ENCODE measurements at regions not wholly inside any gene's neighbourhood (a gene's known extent, or its start where the extent isn't known, plus 50 kb on each side); places are given as distances from the start of the nearest gene placed in this dataset.

- ChIA-PET POLR2A (no interaction called here), CTCF (no interaction called here)
- no peak for TF ChIP-seq CTCF (IDR thresholded peaks at IDR 0.05; ENCODE audit: control extremely low read depth, extremely low read depth, low read depth, missing control alignments)
- DNase-seq (ENCODE audit: extremely low spot score) = no peak
Measured at GRCh38 chr9:88775559-88775958, 215.7 kb upstream of the S1PR3 start.

GRCh38 chr9:88775966-88776365 lies 215.3 kb upstream of the S1PR3 start:
- CTCF ChIA-PET = no interaction called here
- no peak for TF ChIP-seq CTCF (IDR thresholded peaks at IDR 0.05; ENCODE audit: control extremely low read depth, extremely low read depth, low read depth, missing control alignments)
- no peak for DNase-seq (ENCODE audit: extremely low spot score)
- POLR2A ChIA-PET = no interaction called here

- POLR2A ChIA-PET = no interaction called here
- CTCF ChIA-PET = interaction anchor here (1.2 kb wide), 1 partner anchor 9 kb away, joined by 3 read pairs; no protein-coding TSS in a partner anchor
- DNase-seq (ENCODE audit: extremely low spot score) = no peak
- no peak for TF ChIP-seq CTCF (IDR thresholded peaks at IDR 0.05; ENCODE audit: control extremely low read depth, extremely low read depth, low read depth, missing control alignments)
Measured at GRCh38 chr9:88776717-88777497, 214.4 kb upstream of the S1PR3 start.

GRCh38 chr9:88777498-88778312 lies 213.6 kb upstream of the S1PR3 start:
- no peak for DNase-seq (ENCODE audit: extremely low spot score)

GRCh38 chr9:88781628-88782391 lies 209.5 kb upstream of the S1PR3 start:
- no peak for DNase-seq (ENCODE audit: extremely low spot score)
- CTCF ChIA-PET = no interaction called here
- POLR2A ChIA-PET = no interaction called here
- no peak for TF ChIP-seq CTCF (IDR thresholded peaks at IDR 0.05; ENCODE audit: control extremely low read depth, extremely low read depth, low read depth, missing control alignments)

More at GRCh38 chr9:88777498-88778312, 213.6 kb upstream of the S1PR3 start:
- POLR2A ChIA-PET = no interaction called here
- CTCF ChIA-PET = interaction anchor here (1.2 kb wide), 1 partner anchor 10 kb away, joined by 3 read pairs; no protein-coding TSS in a partner anchor
- TF ChIP-seq CTCF (IDR thresholded peaks at IDR 0.05; ENCODE audit: control extremely low read depth, extremely low read depth, low read depth, missing control alignments) = no peak

All from GM10248 (cell line).